ENCODE measurements at regions not wholly inside any gene's neighbourhood (a gene's known extent, or its start where the extent isn't known, plus 50 kb on each side); places are given as distances from the start of the nearest gene placed in this dataset.

- in situ Hi-C loops (cut with HindIII; ENCODE audit: low sequenced_read_pairs) = loop anchor here (25.0 kb wide), 1 partner anchor 538 kb away; the partner anchor contains the start of gene SPRY2
Measured at GRCh38 chr13:79799059-79799867, 318.3 kb downstream of the NDFIP2 start.

- in situ Hi-C loops (cut with HindIII; ENCODE audit: low sequenced_read_pairs) = loop anchor here (25.0 kb wide), 1 partner anchor 541 kb away; the partner anchor contains the start of gene SPRY2
Measured at GRCh38 chr13:79796136-79796535, 315.2 kb downstream of the NDFIP2 start.

GRCh38 chr13:79794931-79795330 is 314.0 kb downstream of the NDFIP2 start:
- in situ Hi-C loops (cut with HindIII; ENCODE audit: low sequenced_read_pairs) = loop anchor here (25.0 kb wide), 1 partner anchor 542 kb away; the partner anchor contains the start of gene SPRY2

- in situ Hi-C loops (cut with HindIII; ENCODE audit: low sequenced_read_pairs) = loop anchor here (25.0 kb wide), 1 partner anchor 545 kb away; the partner anchor contains the start of gene SPRY2
Measured at GRCh38 chr13:79792716-79793115, 311.8 kb downstream of the NDFIP2 start.

- in situ Hi-C loops (cut with HindIII; ENCODE audit: low sequenced_read_pairs) = loop anchor here (25.0 kb wide), 1 partner anchor 546 kb away; the partner anchor contains the start of gene SPRY2
Measured at GRCh38 chr13:79791471-79792042, 310.6 kb downstream of the NDFIP2 start.

GRCh38 chr13:79786176-79786575 is 305.2 kb downstream of the NDFIP2 start:
- in situ Hi-C loops (cut with HindIII; ENCODE audit: low sequenced_read_pairs) = loop anchor here (25.0 kb wide), 1 partner anchor 551 kb away; the partner anchor contains the start of gene SPRY2

GRCh38 chr13:79782541-79783205 is 301.7 kb downstream of the NDFIP2 start:
- in situ Hi-C loops (cut with HindIII; ENCODE audit: low sequenced_read_pairs) = loop anchor here (25.0 kb wide), 1 partner anchor 555 kb away; the partner anchor contains the start of gene SPRY2

- in situ Hi-C loops (cut with HindIII; ENCODE audit: low sequenced_read_pairs) = loop anchor here (25.0 kb wide), 1 partner anchor 555 kb away; the partner anchor contains the start of gene SPRY2
Measured at GRCh38 chr13:79781829-79782540, 301.0 kb downstream of the NDFIP2 start.

- in situ Hi-C loops (cut with HindIII; ENCODE audit: low sequenced_read_pairs) = loop anchor here (25.0 kb wide), 1 partner anchor 557 kb away; the partner anchor contains the start of gene SPRY2
Measured at GRCh38 chr13:79780240-79780639, 299.3 kb downstream of the NDFIP2 start.

GRCh38 chr13:79779761-79780160 is 298.8 kb downstream of the NDFIP2 start:
- in situ Hi-C loops (cut with HindIII; ENCODE audit: low sequenced_read_pairs) = loop anchor here (25.0 kb wide), 1 partner anchor 558 kb away; the partner anchor contains the start of gene SPRY2

GRCh38 chr13:79778741-79779460 is 297.9 kb downstream of the NDFIP2 start:
- in situ Hi-C loops (cut with HindIII; ENCODE audit: low sequenced_read_pairs) = loop anchor here (25.0 kb wide), 1 partner anchor 558 kb away; the partner anchor contains the start of gene SPRY2

- in situ Hi-C loops (cut with HindIII; ENCODE audit: low sequenced_read_pairs) = loop anchor here (25.0 kb wide), 1 partner anchor 560 kb away; the partner anchor contains the start of gene SPRY2
Measured at GRCh38 chr13:79777504-79777903, 296.5 kb downstream of the NDFIP2 start.

GRCh38 chr13:79776531-79777295 is 295.8 kb downstream of the NDFIP2 start:
- in situ Hi-C loops (cut with HindIII; ENCODE audit: low sequenced_read_pairs) = loop anchor here (25.0 kb wide), 1 partner anchor 561 kb away; the partner anchor contains the start of gene SPRY2

GRCh38 chr13:79775830-79776229 is 294.9 kb downstream of the NDFIP2 start:
- in situ Hi-C loops (cut with HindIII; ENCODE audit: low sequenced_read_pairs) = loop anchor here (25.0 kb wide), 1 partner anchor 561 kb away; the partner anchor contains the start of gene SPRY2

- in situ Hi-C loops (cut with HindIII; ENCODE audit: low sequenced_read_pairs) = no loop called here
Measured at GRCh38 chr13:79772811-79773210, 291.9 kb downstream of the NDFIP2 start.

- in situ Hi-C loops (cut with HindIII; ENCODE audit: low sequenced_read_pairs) = no loop called here
Measured at GRCh38 chr13:79771493-79771892, 290.5 kb downstream of the NDFIP2 start.

GRCh38 chr13:79770056-79770455 is 289.1 kb downstream of the NDFIP2 start:
- in situ Hi-C loops (cut with HindIII; ENCODE audit: low sequenced_read_pairs) = no loop called here

GRCh38 chr13:79767126-79767525 is 286.2 kb downstream of the NDFIP2 start:
- in situ Hi-C loops (cut with HindIII; ENCODE audit: low sequenced_read_pairs) = no loop called here

GRCh38 chr13:79765331-79765730 is 284.4 kb downstream of the NDFIP2 start:
- in situ Hi-C loops (cut with HindIII; ENCODE audit: low sequenced_read_pairs) = no loop called here
